ENCODE measurements at regions not wholly inside any gene's neighbourhood (a gene's known extent, or its start where the extent isn't known, plus 50 kb on each side); places are given as distances from the start of the nearest gene placed in this dataset.

DNA sequence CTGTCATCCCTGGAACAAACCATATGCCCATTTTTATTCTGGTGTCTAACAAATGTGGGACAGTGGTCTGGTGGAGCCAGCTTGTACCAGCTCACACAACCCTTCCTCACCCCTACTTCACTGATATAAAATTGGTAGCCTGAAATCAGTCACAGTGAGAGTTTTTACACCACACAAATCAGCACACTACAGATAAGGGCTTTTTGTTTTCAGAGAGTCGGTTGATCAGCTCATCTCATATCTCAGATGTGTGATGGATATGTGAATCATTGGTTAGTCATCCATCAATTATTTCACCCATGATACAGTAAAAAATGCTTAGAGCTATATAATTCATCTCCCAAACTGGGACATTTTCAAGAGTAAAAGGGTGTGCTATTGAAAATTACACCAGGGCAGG is 529.2 kb downstream of the EBF1 start:
- DNase-seq (ENCODE audit: insufficient read length) (no peak), FAIRE-seq (no peak)
- TF ChIP-seq POLR2A (IDR thresholded peaks at IDR 0.05; ENCODE audit: low read depth, low read length) = no peak
- no peak for TF ChIP-seq TAF1 (IDR thresholded peaks at IDR 0.05; ENCODE audit: borderline replicate concordance, low read depth, low read length)
- TF ChIP-seq POLR2AphosphoS5 (IDR thresholded peaks at IDR 0.05; ENCODE audit: low read depth, low read length) = no peak

DNA sequence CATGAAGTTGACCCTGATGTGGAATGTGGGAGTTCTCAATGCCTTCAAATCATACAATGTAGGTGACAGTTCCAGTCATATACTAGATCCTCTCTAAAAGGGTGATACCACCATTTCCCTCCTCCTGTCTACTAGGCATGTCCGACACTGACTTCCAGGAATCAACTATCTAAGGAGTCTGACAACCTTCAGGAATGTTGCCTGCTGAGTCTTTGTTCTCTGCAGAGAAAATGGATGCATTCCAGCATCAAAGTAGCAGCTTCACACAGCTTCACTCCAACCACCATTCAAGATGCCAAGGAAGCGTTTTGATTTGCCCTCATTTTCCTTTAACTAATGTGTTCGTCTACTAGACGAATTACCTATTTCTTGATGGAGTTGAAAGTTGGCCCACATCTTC is 530.2 kb downstream of the EBF1 start:
- TF ChIP-seq TAF1 (IDR thresholded peaks at IDR 0.05; ENCODE audit: borderline replicate concordance, low read depth, low read length) (no peak), POLR2AphosphoS5 (IDR thresholded peaks at IDR 0.05; ENCODE audit: low read depth, low read length) (no peak), POLR2A (IDR thresholded peaks at IDR 0.05; ENCODE audit: low read depth, low read length) (no peak)
- DNase-seq (ENCODE audit: insufficient read length) (no peak), FAIRE-seq (no peak)

DNA sequence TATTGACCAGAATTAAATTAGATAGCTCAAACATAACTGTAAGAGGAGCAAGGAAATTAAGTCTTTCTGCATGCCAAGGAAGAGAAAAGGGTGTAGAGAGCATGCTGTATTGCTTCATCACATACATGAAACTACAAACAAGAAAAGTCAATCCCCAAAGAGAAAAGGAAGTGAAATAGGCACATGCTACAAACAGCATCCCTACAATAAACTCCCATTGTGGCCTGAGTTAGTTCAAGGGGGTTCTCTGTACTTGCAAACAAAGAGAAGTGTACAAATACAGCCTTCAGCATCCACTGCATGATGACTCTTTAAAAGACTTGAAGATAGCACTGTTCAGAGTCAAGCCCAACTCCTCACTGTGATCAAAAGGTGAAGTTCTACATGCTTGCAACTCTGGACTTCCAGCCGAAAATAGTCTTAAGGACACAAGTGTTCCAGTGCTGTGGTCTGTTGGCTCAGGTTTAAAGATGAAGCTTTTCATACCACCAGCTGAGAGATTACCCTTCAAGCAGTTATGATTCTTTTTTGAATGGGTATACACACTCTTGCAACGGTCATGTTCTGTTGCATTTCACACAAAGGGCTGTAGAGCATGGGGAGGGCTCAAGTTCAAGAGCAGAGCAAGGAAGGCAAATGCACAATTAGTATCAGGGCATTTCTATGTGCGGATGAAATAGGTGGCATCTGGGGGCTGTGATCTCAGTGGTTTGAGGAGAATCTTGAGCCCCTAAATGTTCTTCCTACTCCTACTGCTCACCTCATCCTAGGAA is 534.5 kb downstream of the EBF1 start:
- FAIRE-seq (no peak), DNase-seq (ENCODE audit: insufficient read length) (no peak)
- no peak for TF ChIP-seq POLR2A (IDR thresholded peaks at IDR 0.05; ENCODE audit: low read depth, low read length)
- TF ChIP-seq POLR2AphosphoS5 (IDR thresholded peaks at IDR 0.05; ENCODE audit: low read depth, low read length) = no peak
- no peak for TF ChIP-seq TAF1 (IDR thresholded peaks at IDR 0.05; ENCODE audit: borderline replicate concordance, low read depth, low read length)

DNA sequence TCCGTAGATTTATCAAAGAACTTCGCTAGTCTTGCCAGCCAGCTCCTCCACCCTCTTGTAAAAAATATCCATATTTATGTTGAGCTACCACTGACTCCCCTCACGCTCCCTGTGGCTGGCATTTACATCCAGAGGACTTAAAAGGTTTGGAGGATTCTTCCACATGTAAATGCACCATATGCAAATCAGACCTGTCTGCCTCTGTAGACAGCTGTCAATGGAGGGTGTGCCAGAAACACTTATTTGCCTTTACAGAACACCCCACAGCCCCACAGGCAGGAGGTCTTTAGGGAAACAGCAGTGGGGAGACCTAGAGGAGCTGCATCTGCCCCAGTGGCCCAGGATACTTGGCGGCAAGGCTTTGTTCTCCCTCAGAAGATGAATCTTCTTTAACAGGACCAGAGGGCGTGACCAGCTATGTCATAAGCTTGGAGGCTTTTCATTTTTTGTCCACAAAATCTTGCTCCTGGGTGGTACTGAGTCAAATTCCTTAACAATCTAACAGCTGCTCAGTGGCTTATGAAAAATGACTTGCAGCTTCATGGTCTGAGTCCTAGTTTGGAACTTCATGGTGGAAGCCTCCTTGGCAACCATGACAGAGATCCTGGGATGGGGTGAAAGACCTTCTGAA is 535.8 kb downstream of the EBF1 start:
- FAIRE-seq = no peak
- TF ChIP-seq POLR2A (IDR thresholded peaks at IDR 0.05; ENCODE audit: low read depth, low read length) (no peak), POLR2AphosphoS5 (IDR thresholded peaks at IDR 0.05; ENCODE audit: low read depth, low read length) (no peak), TAF1 (IDR thresholded peaks at IDR 0.05; ENCODE audit: borderline replicate concordance, low read depth, low read length) (no peak)

DNA sequence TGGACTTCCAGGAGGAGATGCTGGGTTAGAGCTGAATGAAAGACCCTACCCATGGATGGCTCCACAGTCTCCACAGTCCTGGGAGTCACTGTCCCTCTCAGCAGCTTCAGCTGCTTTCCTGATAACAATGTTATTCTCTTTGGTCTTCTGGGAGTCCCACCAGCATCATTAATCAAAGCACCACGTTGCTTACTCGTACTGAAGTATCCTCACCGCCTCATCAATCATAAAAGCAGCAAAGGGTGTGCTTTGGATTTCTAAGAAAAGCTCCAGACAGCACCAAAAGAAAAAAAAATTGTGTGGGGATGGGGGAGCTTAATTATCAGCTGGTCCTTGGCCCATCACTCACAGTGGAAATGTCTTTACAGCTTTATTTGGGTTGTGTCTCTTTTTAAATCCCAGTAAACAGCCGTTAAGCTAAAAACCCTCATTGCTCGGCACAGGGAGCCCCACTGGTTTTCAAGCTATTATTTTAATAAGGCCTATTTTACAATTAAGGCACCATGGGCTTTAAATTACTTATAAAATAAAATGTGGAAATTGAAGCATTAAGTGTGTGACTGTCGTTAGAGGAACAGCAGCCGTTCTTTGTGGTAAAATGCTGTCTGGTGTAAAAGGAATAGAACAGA is 538.0 kb downstream of the EBF1 start:
- TF ChIP-seq TAF1 (IDR thresholded peaks at IDR 0.05; ENCODE audit: borderline replicate concordance, low read depth, low read length) (no peak), POLR2A (IDR thresholded peaks at IDR 0.05; ENCODE audit: low read depth, low read length) (no peak), POLR2AphosphoS5 (IDR thresholded peaks at IDR 0.05; ENCODE audit: low read depth, low read length) (no peak)
- FAIRE-seq (no peak), DNase-seq (ENCODE audit: insufficient read length) (no peak)

More for the DNA sequence above, 535.8 kb downstream of the EBF1 start:
- DNase-seq (ENCODE audit: insufficient read length) = no peak

DNA sequence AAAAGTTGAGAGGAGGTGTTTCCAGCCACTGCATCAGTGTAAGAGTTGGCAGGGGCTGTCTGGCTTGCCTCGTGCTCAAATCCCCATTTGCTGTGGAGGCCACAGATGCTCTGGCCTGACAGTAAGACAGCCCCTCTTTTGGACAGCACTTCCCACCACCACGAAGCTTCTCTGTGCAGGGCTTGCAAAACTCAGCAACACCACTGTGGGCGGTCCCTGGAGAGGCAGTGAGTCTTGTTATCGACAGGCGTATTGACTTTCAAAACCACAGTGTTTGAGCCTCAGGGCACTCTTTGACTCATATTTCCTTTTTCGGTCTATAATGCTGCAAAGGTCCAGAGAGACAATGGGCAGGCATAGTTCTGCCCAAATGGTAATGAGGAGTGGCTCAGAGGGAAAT is 539.5 kb downstream of the EBF1 start:
- peak; percentile 23 for DNase-seq (ENCODE audit: insufficient read length)

DNA sequence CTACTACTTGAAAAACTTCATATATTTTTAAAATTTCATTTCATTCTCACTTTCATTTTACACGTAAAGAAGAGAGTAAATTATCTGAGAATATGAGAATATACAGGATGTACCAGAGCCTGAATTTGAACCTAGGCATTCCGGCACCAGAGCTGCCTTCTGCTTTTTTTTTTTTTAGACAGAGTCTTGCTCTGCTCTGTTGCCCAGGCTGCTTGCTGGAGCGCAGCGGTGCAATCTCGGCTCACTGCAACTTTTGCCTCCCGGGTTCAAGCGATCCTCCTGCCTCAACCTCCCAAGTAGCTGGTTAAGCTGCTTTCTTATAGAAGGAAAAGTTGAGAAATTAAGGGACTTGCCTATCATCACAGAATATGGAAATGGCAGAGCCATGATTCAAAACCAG is 540.1 kb downstream of the EBF1 start:
- TF ChIP-seq POLR2AphosphoS5 (IDR thresholded peaks at IDR 0.05; ENCODE audit: low read depth, low read length) = no peak
- no peak for TF ChIP-seq POLR2A (IDR thresholded peaks at IDR 0.05; ENCODE audit: low read depth, low read length)
- TF ChIP-seq TAF1 (IDR thresholded peaks at IDR 0.05; ENCODE audit: borderline replicate concordance, low read depth, low read length) = no peak
- DNase-seq (ENCODE audit: insufficient read length) (no peak), FAIRE-seq (peak; percentile 70)

More for the DNA sequence above, 539.5 kb downstream of the EBF1 start:
- FAIRE-seq = peak; percentile 91
- TF ChIP-seq TAF1 (IDR thresholded peaks at IDR 0.05; ENCODE audit: borderline replicate concordance, low read depth, low read length) (no peak), POLR2AphosphoS5 (IDR thresholded peaks at IDR 0.05; ENCODE audit: low read depth, low read length) (no peak), POLR2A (IDR thresholded peaks at IDR 0.05; ENCODE audit: low read depth, low read length) (no peak)

DNA sequence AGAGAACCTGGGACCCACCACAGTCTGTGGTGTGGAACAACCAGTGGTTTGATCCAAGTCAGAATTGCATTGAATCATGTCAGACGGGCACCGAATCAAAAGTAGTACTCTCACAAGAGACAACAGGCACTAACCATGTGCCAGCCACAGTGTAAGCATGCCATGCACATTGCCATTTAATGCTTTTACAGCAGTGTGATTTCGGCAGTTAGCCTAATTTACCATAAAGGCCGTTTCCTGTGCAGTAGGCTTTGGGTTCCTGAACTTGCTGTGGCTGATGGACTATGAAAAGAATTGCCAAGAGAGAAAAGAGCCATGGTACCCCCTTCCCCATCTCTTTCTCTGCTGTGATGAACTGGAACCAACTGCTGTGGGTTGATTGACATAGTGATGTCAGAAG is 540.6 kb downstream of the EBF1 start:
- no peak for FAIRE-seq
- no peak for DNase-seq (ENCODE audit: insufficient read length)
- TF ChIP-seq TAF1 (IDR thresholded peaks at IDR 0.05; ENCODE audit: borderline replicate concordance, low read depth, low read length) = no peak
- no peak for TF ChIP-seq POLR2A (IDR thresholded peaks at IDR 0.05; ENCODE audit: low read depth, low read length)
- TF ChIP-seq POLR2AphosphoS5 (IDR thresholded peaks at IDR 0.05; ENCODE audit: low read depth, low read length) = no peak

DNA sequence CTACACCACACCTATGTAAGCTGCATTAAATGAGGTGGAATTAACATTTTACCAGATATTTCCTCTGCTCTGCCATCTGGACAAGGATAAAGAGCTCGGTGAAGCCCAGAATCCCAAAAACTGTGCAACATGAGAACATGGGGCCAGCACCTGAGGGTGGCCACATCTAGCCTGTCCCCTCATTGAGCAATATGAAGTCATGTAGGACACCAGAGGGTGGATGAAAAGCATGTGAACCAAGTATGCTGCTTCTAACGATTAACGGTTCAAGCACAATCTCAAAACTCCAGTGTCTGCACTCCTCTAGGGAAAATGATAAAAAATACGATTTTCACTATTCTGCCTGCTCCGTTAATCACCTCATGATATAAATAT is 545.8 kb downstream of the EBF1 start:
- no peak for FAIRE-seq
- TF ChIP-seq POLR2AphosphoS5 (IDR thresholded peaks at IDR 0.05; ENCODE audit: low read depth, low read length) (no peak), POLR2A (IDR thresholded peaks at IDR 0.05; ENCODE audit: low read depth, low read length) (no peak), TAF1 (IDR thresholded peaks at IDR 0.05; ENCODE audit: borderline replicate concordance, low read depth, low read length) (no peak)

DNA sequence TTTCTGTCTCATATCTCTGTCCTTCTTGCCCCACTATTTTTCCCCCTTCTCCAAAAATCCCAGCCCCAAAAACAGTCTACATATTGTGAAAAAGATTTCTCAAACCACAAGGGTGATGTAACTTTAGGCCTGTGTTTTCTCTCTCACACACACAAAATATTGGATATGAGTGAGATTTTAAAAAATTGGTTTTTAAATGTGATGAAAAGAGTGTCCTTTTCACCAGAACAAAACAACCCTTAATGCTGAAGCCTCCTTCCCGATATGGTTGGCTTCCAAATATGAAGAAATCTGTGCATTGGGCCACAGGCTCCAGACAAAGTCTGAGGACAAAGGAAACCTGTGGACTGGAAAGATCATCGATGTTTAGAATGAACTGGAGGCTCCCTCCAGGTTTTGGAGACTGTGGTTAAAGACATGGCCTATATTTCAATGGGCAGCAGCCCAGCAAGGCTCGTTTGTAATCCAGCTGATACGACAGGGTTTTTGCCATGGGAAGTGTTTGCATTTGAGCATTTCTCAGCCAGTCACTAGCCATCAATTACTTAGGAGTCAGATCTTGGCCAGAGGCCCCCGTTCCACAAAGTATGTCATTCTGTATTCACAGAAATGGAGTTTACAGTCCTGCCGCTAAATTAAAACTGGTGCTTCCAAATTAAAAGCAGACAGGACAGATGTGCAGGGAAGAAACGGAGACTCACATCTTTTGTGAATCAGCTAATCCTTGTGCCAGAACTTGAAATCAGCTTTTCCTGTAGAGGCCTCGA is 546.3 kb downstream of the EBF1 start:
- TF ChIP-seq POLR2A (IDR thresholded peaks at IDR 0.05; ENCODE audit: low read depth, low read length) (no peak), TAF1 (IDR thresholded peaks at IDR 0.05; ENCODE audit: borderline replicate concordance, low read depth, low read length) (no peak), POLR2AphosphoS5 (IDR thresholded peaks at IDR 0.05; ENCODE audit: low read depth, low read length) (no peak)
- no peak for FAIRE-seq
- DNase-seq (ENCODE audit: insufficient read length) = no peak

More for the DNA sequence above, 545.8 kb downstream of the EBF1 start:
- DNase-seq (ENCODE audit: insufficient read length) = no peak

DNA sequence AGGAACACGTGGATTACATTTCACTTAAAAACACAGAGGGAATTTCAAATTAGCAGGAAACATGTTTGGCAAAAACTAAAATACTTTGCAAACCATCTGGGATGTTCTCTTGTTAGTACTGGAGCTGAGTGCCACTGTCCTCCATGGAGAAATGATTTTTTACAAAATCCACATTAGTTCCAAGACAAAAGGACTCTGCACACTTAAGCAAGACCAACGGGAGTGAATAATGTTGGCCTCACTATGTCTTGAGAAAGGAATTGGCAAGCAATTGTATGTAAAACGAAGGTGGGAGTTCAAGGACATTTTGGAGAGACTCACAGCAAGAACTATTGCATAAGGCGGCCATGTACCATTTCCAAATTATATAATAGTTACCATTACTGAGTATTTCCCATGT is 547.5 kb downstream of the EBF1 start:
- no peak for DNase-seq (ENCODE audit: insufficient read length)
- TF ChIP-seq POLR2AphosphoS5 (IDR thresholded peaks at IDR 0.05; ENCODE audit: low read depth, low read length) = no peak
- TF ChIP-seq TAF1 (IDR thresholded peaks at IDR 0.05; ENCODE audit: borderline replicate concordance, low read depth, low read length) = no peak
- TF ChIP-seq POLR2A (IDR thresholded peaks at IDR 0.05; ENCODE audit: low read depth, low read length) = no peak
- FAIRE-seq = no peak

Measured in GM12892 (cell line).